ENCODE measurements at regions not wholly inside any gene's neighbourhood (a gene's known extent, or its start where the extent isn't known, plus 50 kb on each side); places are given as distances from the start of the nearest gene placed in this dataset.
"Not testable (repeated sequence)": the region's sequence is repeated elsewhere in the genome, so short reads cannot be mapped to it uniquely, and the experiment has no call there.

DNA sequence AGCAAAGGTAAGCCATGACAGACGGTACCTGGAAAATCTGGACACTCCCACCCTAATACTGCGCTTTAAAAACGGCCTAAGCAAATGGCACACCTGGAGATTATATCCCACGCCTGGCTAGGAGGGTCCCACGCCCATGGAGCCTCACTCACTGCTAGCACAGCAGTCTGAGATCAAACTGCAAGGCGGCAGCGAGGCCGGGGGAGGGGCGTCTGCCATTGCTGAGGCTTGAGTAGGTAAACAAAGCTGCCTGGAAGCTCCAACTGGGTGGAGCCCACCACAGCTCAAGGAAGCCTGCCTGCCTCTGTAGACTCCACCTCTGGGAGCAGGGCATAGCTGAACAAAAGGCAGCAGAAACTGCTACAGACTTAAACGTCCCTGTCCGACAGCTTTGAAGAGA lies 180.5 kb upstream of the PTGFR start:
- TF ChIP-seq ZNF274 (IDR thresholded peaks at IDR 0.05; ENCODE audit: low read depth, low read length); YY1 (IDR thresholded peaks at IDR 0.05; ENCODE audit: insufficient read depth, insufficient read length); SUZ12 (IDR thresholded peaks at IDR 0.05; ENCODE audit: extremely low read depth, insufficient read depth, insufficient read length): not testable (repeated sequence)
